HepG2 (cell line): ENCODE measurements at regions not wholly inside any gene's neighbourhood (a gene's known extent, or its start where the extent isn't known, plus 50 kb on each side); places are given as distances from the start of the nearest gene placed in this dataset.

ENCODE experiments used
- ATAC-seq: fragments of 200-7000 bp; cut with Tn5 transposase; 3 replicates; pipeline ENCODE4 v1.9.1; 2020; ENCODE audit warnings: mild to moderate bottlenecking, moderate library complexity
- BruUV-seq: library from RNA; stranded (reverse); fragments of 400-500 nt; replicated peaks from 2 replicates; lab custom pipeline; 2021; lab: Mats Ljungman, UMichigan
- CTCF ChIA-PET: fragments of 300-600 bp; formaldehyde crosslinking; extraction: SDS; loops from one replicate; lab custom pipeline; 2021; ENCODE audit warnings: low total read pairs, inconsistent platforms, low intra/inter-chr PET ratio; lab: Yijun Ruan, JAX
- POLR2A ChIA-PET: fragments of 350-600 bp; sonication (Branson Sonifier 250); formaldehyde crosslinking; loops from one replicate; lab custom pipeline; 2020; ENCODE audit warnings: antibody characterized with exemption, inconsistent platforms; lab: Yijun Ruan, JAX
- DNase-seq: peaks from one replicate; pipeline ENCODE4 v3.0.0-alpha.2; 2015; ENCODE audit warnings: low spot score
- FAIRE-seq: peaks from 3 replicates; lab custom pipeline; 2011; peaks lifted over from hg19 to GRCh38; lab: Jason Lieb, UNC
- H2AFZ ChIP-seq: one replicate; pipeline ENCODE4 v1.6.1; 2011; ENCODE audit warnings: low read length, inconsistent platforms
- H3K27ac ChIP-seq: fragments of 300-600 bp; 3 replicates; pipeline ENCODE4 v1.8.0; 2011; ENCODE audit warnings: mixed run types, mild to moderate bottlenecking, mixed read lengths, low read length, inconsistent platforms; ENCODE audit not compliant: insufficient read depth; ENCODE audit errors: extremely low read length
- H3K27me3 ChIP-seq, 2 experiments: fragments of 200-600 bp in 1 of 2; 2 replicates in 1 of 2; 3 replicates in 1 of 2; pipeline versions ENCODE4 v1.6.0 to v1.8.0; 2011; ENCODE audit warnings: low read length in 2 of 2, mild to moderate bottlenecking in 2 of 2, moderate library complexity in 2 of 2, inconsistent platforms in 1 of 2; ENCODE audit not compliant: insufficient read depth in 2 of 2, control insufficient read depth in 1 of 2
- H3K36me3 ChIP-seq, 2 experiments: fragments of 200-600 bp in 1 of 2; replicated peaks in 1 of 2; 2 replicates in 1 of 2; 3 replicates in 1 of 2; pipeline versions ENCODE4 v1.5.1 to v1.8.0; 2011; ENCODE audit warnings: low read length in 2 of 2, inconsistent platforms in 1 of 2; ENCODE audit not compliant: insufficient read depth in 2 of 2, control insufficient read depth in 1 of 2
- H3K4me1 ChIP-seq: 2 replicates; pipeline ENCODE4 v1.5.1; 2012; ENCODE audit warnings: low read length, inconsistent platforms; ENCODE audit not compliant: insufficient read depth
- H3K4me2 ChIP-seq: 2 replicates; pipeline ENCODE4 v1.6.0; 2011; ENCODE audit warnings: low read depth, low read length, inconsistent platforms
- H3K4me3 ChIP-seq, 3 experiments: fragments of 200-600 bp in 1 of 3; sonication (generic), shearing (Covaris generic) in 1 of 3; replicated peaks in 1 of 3; 2 replicates each; pipeline ENCODE4 v1.5.1; 2011 to 2016; ENCODE audit warnings: low read length in 3 of 3, inconsistent platforms in 2 of 3, low read depth in 2 of 3, mild to moderate bottlenecking in 2 of 3, control low read depth in 1 of 3, mixed read lengths in 1 of 3; ENCODE audit not compliant: insufficient read depth in 1 of 3
- H3K79me2 ChIP-seq: one replicate; pipeline ENCODE4 v1.6.1; 2011; ENCODE audit warnings: low read length, inconsistent platforms; ENCODE audit not compliant: insufficient read depth
- H3K9ac ChIP-seq: 2 replicates; pipeline ENCODE4 v1.6.0; 2011; ENCODE audit warnings: mild to moderate bottlenecking, low read depth, low read length, inconsistent platforms; ENCODE audit not compliant: insufficient read depth
- H3K9me3 ChIP-seq: 2 replicates; pipeline ENCODE4 v1.5.1; 2012; ENCODE audit warnings: mild to moderate bottlenecking, low read length
- H4K20me1 ChIP-seq: 2 replicates; pipeline ENCODE4 v1.6.0; 2011; ENCODE audit warnings: inconsistent platforms, mild to moderate bottlenecking, low read length, moderate library complexity; ENCODE audit not compliant: insufficient read depth
- AKNA ChIP-seq: sonication (generic); formaldehyde crosslinking; IDR thresholded peaks from 2 replicates; pipeline ENCODE4 v1.4.0; 2020; ENCODE audit warnings: missing genetic modification reagents, borderline replicate concordance
- KAT7 ChIP-seq: IDR thresholded peaks from 2 replicates; pipeline ENCODE4 v1.6.1; 2018; ENCODE audit warnings: borderline replicate concordance, missing compliant biosample characterization
- PPARG ChIP-seq: conservative IDR thresholded peaks from 2 replicates; pipeline ENCODE4 v1.6.1; 2016; ENCODE audit warnings: missing biosample characterization, missing genetic modification reagents
- SMARCE1 ChIP-seq: fragments of 450-650 bp; IDR thresholded peaks from 2 replicates; pipeline ENCODE4 v1.6.1; 2017; ENCODE audit warnings: borderline replicate concordance
- ZBTB33 ChIP-seq: sonication (generic); formaldehyde crosslinking; IDR thresholded peaks from 2 replicates; pipeline ENCODE4 v1.4.0; 2020; ENCODE audit warnings: missing genetic modification reagents
- ZGPAT ChIP-seq: IDR thresholded peaks from 2 replicates; pipeline ENCODE4 v1.6.1; 2016; ENCODE audit warnings: mild to moderate bottlenecking
- ZNF530 ChIP-seq: sonication (generic); formaldehyde crosslinking; IDR thresholded peaks from 2 replicates; pipeline ENCODE4 v1.5.0; 2020; ENCODE audit warnings: low read depth, mild to moderate bottlenecking, missing genetic modification reagents
- ZNF670 ChIP-seq: sonication (generic); formaldehyde crosslinking; IDR thresholded peaks from 2 replicates; pipeline ENCODE4 v1.8.0; 2022; ENCODE audit warnings: mild to moderate bottlenecking, missing genetic modification reagents, borderline replicate concordance
- ZNF703 ChIP-seq: sonication (generic); formaldehyde crosslinking; IDR thresholded peaks from 2 replicates; pipeline ENCODE4 v1.5.1; 2020; ENCODE audit warnings: missing genetic modification reagents, mild to moderate bottlenecking, moderate library complexity, borderline replicate concordance
- WGBS: methylation state at CpG from one replicate; pipeline ENCODE4 v1.1.6; 2017; ENCODE audit warnings: low lambda C conversion rate; 5-methylcytosine and 5-hydroxymethylcytosine counted together
- in situ Hi-C: cut with HindIII; loops from 2 replicates; pipeline ENCODE4 v1.10.0; 2017; ENCODE audit warnings: low pct_unique_long_range_greater_than_20kb; ENCODE audit not compliant: extremely low pct_ligation_motif_present
- intact Hi-C: fragments of 100-400 bp; cut with micrococcal nuclease; formaldehyde crosslinking; loops from one replicate; pipeline ENCODE4 v1.10.0; 2022; ENCODE audit not compliant: unreplicated experiment

- POLR2A ChIA-PET: no interaction called here
- Histone ChIP-seq H3K36me3 (no peaks in the 10 kb centered on the region), H3K4me3 (no peak overlapping the region), H3K4me2 (no peak overlapping the region), H3K9me3 (no peaks in the 10 kb centered on the region), H3K4me1 (no peaks in the 10 kb centered on the region), H2AFZ (no peak overlapping the region), H3K27ac (no peak overlapping the region), H4K20me1 (no peaks in the 10 kb centered on the region), H3K27me3 (peaks cover 0 to 37% of the 10 kb centered on the region in 2 experiments; a peak in 2 of 5 replicates), H3K9ac (no peak overlapping the region), H3K79me2 (no peaks in the 10 kb centered on the region)
- BruUV-seq: no TSS peak
- intact Hi-C loops (no loop called here), in situ Hi-C loops (no loop called here)
- TF ChIP-seq ZBTB33: no peak
- TF ChIP-seq ZNF703 (CRISPR knock-in tag): no peak
- TF ChIP-seq ZGPAT: no peak
- no peak for TF ChIP-seq PPARG (CRISPR knock-in tag)
- no peak for TF ChIP-seq ZNF530
- TF ChIP-seq AKNA (CRISPR knock-in tag): no peak
- no peak for TF ChIP-seq SMARCE1
- no peak for TF ChIP-seq ZNF670 (CRISPR knock-in tag)
- no peak for TF ChIP-seq KAT7 (CRISPR knock-in tag)
- CTCF ChIA-PET: no interaction called here
- ATAC-seq: no peak
- WGBS: 37% methylated on average over 14 of the region's 16 CpGs
- no peak for DNase-seq
- no peak for FAIRE-seq
These were observed 398.8 kb upstream of the NFE2L3 start for GRCh38 chr7:25752967-25753791.
